ENCODE measurements at regions not wholly inside any gene's neighbourhood (a gene's known extent, or its start where the extent isn't known, plus 50 kb on each side); places are given as distances from the start of the nearest gene placed in this dataset.
A peak's percentile ranks its signal among the peaks of the same experiment; 100 is the strongest.

DNA sequence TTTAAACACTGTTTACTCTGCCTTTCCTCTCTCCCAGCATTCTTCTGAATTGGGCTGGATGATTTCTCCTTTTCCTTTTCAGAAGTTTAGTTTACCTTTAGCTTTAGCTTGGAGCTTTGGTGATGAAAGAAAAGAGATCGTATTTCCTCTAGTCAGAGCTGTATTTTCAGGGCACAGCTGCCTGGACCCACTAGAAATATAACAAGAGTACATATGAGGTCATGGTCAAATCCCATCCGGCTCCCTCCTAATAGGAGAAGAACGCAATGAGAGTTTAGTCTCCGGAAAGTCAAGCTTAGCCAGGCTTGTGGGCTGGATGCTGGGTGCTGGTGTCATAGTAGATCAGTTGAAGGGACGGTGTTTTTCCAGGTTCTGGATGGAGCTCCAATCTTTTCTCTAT lies 177.1 kb upstream of the PFN2 start:
- Histone ChIP-seq H3K9me3 (ENCODE audit: insufficient read depth in 2 of 2, low read depth in 1 of 2, low read length in 1 of 2) (peaks cover 0 to 2% of the 10 kb centered on the region in 2 experiments; a peak in 1 of 4 replicates), H3K9ac (replicated peaks in 1 of 4; ENCODE audit: extremely low read depth in 1 of 4, low read depth in 3 of 4, low read length in 3 of 4) (no peak overlapping the region), H3K4me3 (ENCODE audit: extremely low read depth in 1 of 4, insufficient read depth in 2 of 4, low read depth in 3 of 4, low read length in 4 of 4) (no peak overlapping the region), H2BK20ac (ENCODE audit: low read length) (no peak overlapping the region), H2BK15ac (ENCODE audit: low read length) (no peak overlapping the region), H2AK5ac (ENCODE audit: low read depth, low read length) (no peak overlapping the region), H3K23ac (ENCODE audit: insufficient read length) (no peak overlapping the region), H3K4ac (replicated peaks; ENCODE audit: insufficient read length, low read depth, low read length) (no peak overlapping the region), H4K20me1 (replicated peaks in 1 of 2; ENCODE audit: control insufficient read depth in 1 of 2, insufficient read depth in 2 of 2, low read length in 2 of 2) (no peaks in the 10 kb centered on the region), H3K56ac (replicated peaks; ENCODE audit: insufficient read length, low read depth, low read length) (no peak overlapping the region), H4K91ac (replicated peaks; ENCODE audit: insufficient read length, low read length) (no peak overlapping the region), H3K4me2 (ENCODE audit: insufficient read depth in 1 of 2, low read depth in 2 of 2, low read length in 2 of 2) (no peak overlapping the region), H3K27me3 (replicated peaks in 1 of 4; ENCODE audit: control insufficient read depth in 3 of 4, extremely low read depth in 1 of 4, insufficient read depth in 3 of 4, low read length in 3 of 4) (no peaks in the 10 kb centered on the region), H2BK120ac (replicated peaks; ENCODE audit: low read depth, low read length) (no peak overlapping the region), H2AFZ (ENCODE audit: low read length) (peak overlapping the region; percentile 25; the same call in 1 of the 2 replicates), H2BK12ac (ENCODE audit: low read depth, low read length) (no peak overlapping the region), H4K5ac (ENCODE audit: insufficient read length, low read depth, low read length) (no peak overlapping the region), H3K4me1 (replicated peaks in 1 of 4; ENCODE audit: control insufficient read depth in 3 of 4, insufficient read depth in 4 of 4, low read length in 3 of 4) (no peaks in the 10 kb centered on the region), H3K27ac (ENCODE audit: low read depth, low read length) (no peak overlapping the region), H3K18ac (ENCODE audit: extremely low read depth, low read length) (no peak overlapping the region), H3K14ac (ENCODE audit: insufficient read length) (no peak overlapping the region), H3K79me2 (ENCODE audit: control insufficient read depth in 1 of 2, insufficient read depth in 2 of 2, low read length in 2 of 2) (no peaks in the 10 kb centered on the region), H3K79me1 (ENCODE audit: low read depth, low read length) (no peaks in the 10 kb centered on the region), H2BK5ac (ENCODE audit: low read depth, low read length) (no peak overlapping the region), H3K36me3 (ENCODE audit: control insufficient read depth in 2 of 4, insufficient read depth in 4 of 4, low read length in 3 of 4) (no peaks in the 10 kb centered on the region), H4K8ac (ENCODE audit: extremely low read depth, insufficient read depth, low read length) (no peak overlapping the region), H3K23me2 (ENCODE audit: low read depth, low read length) (no peaks in the 10 kb centered on the region)
- ChIA-PET CTCF (ENCODE audit: partially characterized antibody) (interaction anchor here (0.8 to 1.5 kb wide), 4 partner anchors 11 to 59 kb away, joined by 3 to 4 read pairs (median 3); no protein-coding TSS in a partner anchor), POLR2A (ENCODE audit: partially characterized antibody) (no interaction called here)
- DNase-seq (ENCODE audit: low read depth in 1 of 2, low spot score in 2 of 2) (no peak), FAIRE-seq (no peak)
- WGBS, 2 experiments (ENCODE audit: extremely low coverage in 1 of 2, insufficient coverage in 1 of 2, insufficient read length in 1 of 2, insufficient replicate concordance in 2 of 2, low coverage in 1 of 2, low lambda C conversion rate in 2 of 2, missing lambda C conversion rate in 1 of 2): 86% methylated on average over 5 of the region's 5 CpGs; no CpG with 5 or more reads in 1 of the 2 experiments
- TF ChIP-seq TBP (IDR thresholded peaks at IDR 0.05; ENCODE audit: low read depth, low read length) (no peak), SUZ12 (IDR thresholded peaks at IDR 0.05; ENCODE audit: low read length) (no peak), JUND (IDR thresholded peaks at IDR 0.05; ENCODE audit: low read length) (no peak), HDAC2 (IDR thresholded peaks at IDR 0.05; ENCODE audit: borderline replicate concordance in 1 of 2, low read depth in 2 of 2, low read length in 2 of 2) (no peak), ZNF274 (IDR thresholded peaks at IDR 0.05; ENCODE audit: borderline replicate concordance, extremely low read depth, low read length) (no peak), RNF2 (IDR thresholded peaks at IDR 0.05; ENCODE audit: borderline replicate concordance, low read depth, low read length, missing control alignments, poor library complexity, severe bottlenecking) (no peak), BCL11A (IDR thresholded peaks at IDR 0.05; ENCODE audit: low read depth in 2 of 2, low read length in 2 of 2) (no peak)
- TF ChIP-seq, protein P1, sequence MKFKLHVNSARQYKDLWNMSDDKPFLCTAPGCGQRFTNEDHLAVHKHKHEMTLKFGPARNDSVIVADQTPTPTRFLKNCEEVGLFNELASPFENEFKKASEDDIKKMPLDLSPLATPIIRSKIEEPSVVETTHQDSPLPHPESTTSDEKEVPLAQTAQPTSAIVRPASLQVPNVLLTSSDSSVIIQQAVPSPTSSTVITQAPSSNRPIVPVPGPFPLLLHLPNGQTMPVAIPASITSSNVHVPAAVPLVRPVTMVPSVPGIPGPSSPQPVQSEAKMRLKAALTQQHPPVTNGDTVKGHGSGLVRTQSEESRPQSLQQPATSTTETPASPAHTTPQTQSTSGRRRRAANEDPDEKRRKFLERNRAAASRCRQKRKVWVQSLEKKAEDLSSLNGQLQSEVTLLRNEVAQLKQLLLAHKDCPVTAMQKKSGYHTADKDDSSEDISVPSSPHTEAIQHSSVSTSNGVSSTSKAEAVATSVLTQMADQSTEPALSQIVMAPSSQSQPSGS (IDR thresholded peaks at IDR 0.05; ENCODE audit: low read length): no peak
